GM23248 (cell line): ENCODE measurements at regions not wholly inside any gene's neighbourhood (a gene's known extent, or its start where the extent isn't known, plus 50 kb on each side); places are given as distances from the start of the nearest gene placed in this dataset.

ENCODE experiments used
- DNase-seq: peaks from one replicate; pipeline ENCODE4 v3.0.0-alpha.2; 2015
- H2AFZ ChIP-seq: fragments of 200-600 bp; sonication (generic); 2 replicates; pipeline ENCODE4 v1.6.1; 2016; ENCODE audit warnings: antibody characterized with exemption
- H3F3A ChIP-seq: fragments of 200-600 bp; sonication (generic); 2 replicates; pipeline ENCODE4 v1.6.1; 2016; ENCODE audit warnings: mild to moderate bottlenecking, antibody characterized with exemption, mixed run types; ENCODE audit not compliant: insufficient read depth
- H3K27ac ChIP-seq: fragments of 200-600 bp; sonication (generic); 2 replicates; pipeline ENCODE4 v1.5.1; 2016; ENCODE audit warnings: mild to moderate bottlenecking
- H3K27me3 ChIP-seq: fragments of 200-600 bp; sonication (generic); replicated peaks from 2 replicates; pipeline ENCODE4 v1.6.1; 2016; ENCODE audit warnings: mild to moderate bottlenecking; ENCODE audit not compliant: insufficient read depth
- H3K36me3 ChIP-seq: fragments of 200-600 bp; sonication (generic); 2 replicates; pipeline ENCODE4 v1.6.1; 2016; ENCODE audit warnings: low read depth, mild to moderate bottlenecking
- H3K4me1 ChIP-seq: fragments of 200-600 bp; sonication (generic); 2 replicates; pipeline ENCODE4 v1.6.1; 2016; ENCODE audit warnings: mild to moderate bottlenecking; ENCODE audit not compliant: insufficient read depth
- H3K4me2 ChIP-seq: fragments of 200-600 bp; sonication (generic); one replicate; pipeline ENCODE4 v1.6.1; 2016; ENCODE audit warnings: mild to moderate bottlenecking; ENCODE audit not compliant: unreplicated experiment
- H3K4me3 ChIP-seq: fragments of 200-600 bp; sonication (generic); 2 replicates; pipeline ENCODE4 v1.5.1; 2016; ENCODE audit warnings: mild to moderate bottlenecking
- H3K79me2 ChIP-seq: fragments of 200-600 bp; sonication (generic); 2 replicates; pipeline ENCODE4 v1.6.1; 2016; ENCODE audit warnings: mild to moderate bottlenecking; ENCODE audit not compliant: insufficient read depth
- H3K9ac ChIP-seq: fragments of 200-600 bp; sonication (generic); 2 replicates; pipeline ENCODE4 v1.6.1; 2016; ENCODE audit warnings: mild to moderate bottlenecking
- H3K9me2 ChIP-seq: fragments of 200-600 bp; sonication (generic); 2 replicates; pipeline ENCODE4 v1.6.1; 2016; ENCODE audit warnings: mixed run types, mild to moderate bottlenecking, moderate library complexity; ENCODE audit not compliant: insufficient read depth
- H3K9me3 ChIP-seq: fragments of 200-600 bp; sonication (generic); one replicate; pipeline ENCODE4 v1.6.1; 2017; ENCODE audit warnings: low read depth
- H4K20me1 ChIP-seq: fragments of 200-600 bp; sonication (generic); 2 replicates; pipeline ENCODE4 v1.6.0; 2016; ENCODE audit not compliant: insufficient read depth
- EZH2 ChIP-seq: fragments of 200-600 bp; sonication (generic); IDR thresholded peaks from 2 replicates; pipeline ENCODE4 v1.6.1; 2018; ENCODE audit warnings: antibody characterized with exemption, mild to moderate bottlenecking; ENCODE audit not compliant: insufficient read depth, poor library complexity, severe bottlenecking
- EZH2phosphoT487 ChIP-seq: fragments of 200-600 bp; sonication (generic); IDR thresholded peaks from 2 replicates; pipeline ENCODE4 v1.6.1; 2018; ENCODE audit warnings: antibody characterized with exemption, moderate library complexity, mild to moderate bottlenecking, low read depth; ENCODE audit not compliant: insufficient read depth
- WGBS, 2 experiments: methylation state at CpG; one replicate each; pipeline ENCODE4 v1.1.6; 2015 to 2017; ENCODE audit warnings: low lambda C conversion rate in 2 of 2, low coverage in 1 of 2; ENCODE audit errors: missing lambda C conversion rate in 2 of 2; 5-methylcytosine and 5-hydroxymethylcytosine counted together
- in situ Hi-C: fragments of 300-500 bp; cut with MboI; formaldehyde crosslinking; loops from 2 replicates; pipeline ENCODE4 v1.15.0; 2020

DNA sequence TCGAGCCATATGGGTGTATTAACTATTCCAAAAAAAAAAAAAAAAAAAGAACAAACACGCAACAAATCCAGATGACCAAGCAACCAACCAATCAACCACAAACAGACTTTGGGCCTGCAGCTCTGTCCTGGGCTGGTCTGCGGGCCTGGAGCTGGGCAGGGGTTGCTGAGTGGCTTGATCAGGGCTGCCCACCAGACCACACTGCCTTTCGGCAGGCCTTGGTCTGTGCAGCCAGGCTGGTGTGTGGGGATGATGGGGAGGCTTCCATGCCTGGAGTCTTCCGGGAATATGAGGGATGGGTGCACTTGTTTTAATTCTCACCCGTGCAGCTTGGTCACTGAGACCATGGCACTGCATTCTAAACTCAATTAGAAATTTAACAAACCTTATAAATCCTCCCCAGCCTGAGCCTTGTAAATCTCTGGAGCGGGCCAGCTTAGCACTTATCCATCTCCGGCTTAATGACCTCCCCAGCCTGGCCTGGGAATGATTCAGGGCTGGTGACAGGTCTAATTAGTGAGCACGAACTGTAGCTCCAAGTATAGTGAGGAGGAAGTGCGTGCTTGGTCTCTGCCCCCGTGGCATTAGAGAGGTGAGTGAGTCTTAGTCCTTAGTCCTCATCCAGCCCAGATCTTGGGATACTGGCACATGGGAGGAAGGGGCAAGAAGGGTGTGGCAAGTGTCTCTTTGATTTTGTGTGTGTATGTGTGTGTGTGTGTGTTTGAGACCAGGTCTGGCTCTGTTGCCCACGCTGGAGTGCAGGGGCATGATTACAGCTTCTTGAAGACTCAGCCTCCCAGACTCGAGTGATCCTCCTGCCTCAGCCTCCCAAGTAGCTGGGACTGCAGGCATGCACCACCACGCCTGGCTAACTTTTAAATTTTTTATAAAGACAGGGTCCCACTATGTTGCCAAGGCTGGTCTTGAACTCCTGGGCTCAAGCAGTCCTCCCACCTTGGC lies 74.6 kb upstream of the CSF3R start:
- no peak overlapping the region for H3K4me2 ChIP-seq
- WGBS, 2 experiments = 31 to 32% methylated on average over 13 to 14 of the region's 14 CpGs
- no peak for DNase-seq
- no peak overlapping the region for H3K27ac ChIP-seq
- no peaks in the 10 kb centered on the region for H3K79me2 ChIP-seq
- H3K36me3 ChIP-seq = no peaks in the 10 kb centered on the region
- no peak overlapping the region for H3K4me3 ChIP-seq
- H4K20me1 ChIP-seq = no peaks in the 10 kb centered on the region
- in situ Hi-C loops = no loop called here
- H3K9me3 ChIP-seq = no peaks in the 10 kb centered on the region
- H3K4me1 ChIP-seq = no peaks in the 10 kb centered on the region
- no peak for TF ChIP-seq EZH2phosphoT487
- no peak for TF ChIP-seq EZH2
- no peaks in the 10 kb centered on the region for H3K9me2 ChIP-seq
- H3K9ac ChIP-seq = no peak overlapping the region
- peaks cover 8% of the 10 kb centered on the region for H3K27me3 ChIP-seq
- H3F3A ChIP-seq = no peaks in the 10 kb centered on the region
- no peak overlapping the region for H2AFZ ChIP-seq

DNA sequence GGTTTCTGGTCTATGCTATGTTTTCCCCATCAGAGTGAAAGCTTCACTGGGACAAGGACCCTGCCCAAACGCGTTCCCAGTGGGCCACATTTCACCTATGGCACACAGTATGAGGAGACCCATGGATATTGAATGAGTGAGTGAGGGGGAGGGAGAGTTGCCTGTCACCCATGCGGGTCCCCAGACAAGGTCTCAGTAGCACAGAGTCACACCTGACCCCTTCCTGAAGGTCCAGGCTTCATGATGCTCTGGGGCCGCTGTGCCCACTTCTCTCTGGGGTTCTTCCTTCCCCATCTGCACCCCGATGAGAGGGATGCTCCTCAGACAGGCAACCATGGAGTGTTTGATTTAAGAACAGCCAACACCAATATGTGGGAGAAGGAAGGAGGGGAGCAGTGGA lies 72.3 kb upstream of the CSF3R start:
- H2AFZ ChIP-seq = no peak overlapping the region
- H3K9me2 ChIP-seq = no peaks in the 10 kb centered on the region
- H4K20me1 ChIP-seq = no peaks in the 10 kb centered on the region
- TF ChIP-seq EZH2phosphoT487 (no peak), EZH2 (no peak)
- no peak for DNase-seq
- H3K36me3 ChIP-seq = no peaks in the 10 kb centered on the region
- in situ Hi-C loops = no loop called here
- no peak overlapping the region for H3K9ac ChIP-seq
- H3K27me3 ChIP-seq = peaks cover 18% of the 10 kb centered on the region
- no peaks in the 10 kb centered on the region for H3K9me3 ChIP-seq
- H3K79me2 ChIP-seq = no peaks in the 10 kb centered on the region
- H3K4me2 ChIP-seq = no peak overlapping the region
- no peaks in the 10 kb centered on the region for H3F3A ChIP-seq
- H3K4me1 ChIP-seq = no peaks in the 10 kb centered on the region
- H3K4me3 ChIP-seq = no peak overlapping the region
- WGBS, 2 experiments = 37 to 40% methylated on average over 5 of the region's 5 CpGs
- no peak overlapping the region for H3K27ac ChIP-seq

DNA sequence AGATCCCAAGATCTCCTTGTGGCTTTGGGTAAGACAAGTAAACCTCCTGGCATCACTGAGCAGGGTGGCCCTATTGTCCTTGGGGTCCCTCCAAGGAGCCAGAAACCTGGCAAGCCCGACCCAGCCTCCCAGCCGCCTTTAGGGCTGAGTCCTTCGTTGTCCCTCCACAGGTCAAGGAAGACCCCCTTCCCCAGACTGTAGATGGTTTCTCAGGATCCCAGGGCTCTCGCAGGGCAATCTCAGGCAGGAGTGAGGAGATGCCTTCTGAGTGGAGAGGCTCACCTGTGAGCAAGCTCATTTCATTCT lies 71.6 kb upstream of the CSF3R start:
- no peaks in the 10 kb centered on the region for H3K4me1 ChIP-seq
- H3K9me3 ChIP-seq = no peaks in the 10 kb centered on the region
- TF ChIP-seq EZH2phosphoT487 (no peak), EZH2 (no peak)
- no peak overlapping the region for H2AFZ ChIP-seq
- no peak overlapping the region for H3K4me2 ChIP-seq
- WGBS, 2 experiments = 9% methylated on average over 4 of the region's 4 CpGs
- H3F3A ChIP-seq = no peaks in the 10 kb centered on the region
- no peaks in the 10 kb centered on the region for H4K20me1 ChIP-seq
- no peaks in the 10 kb centered on the region for H3K36me3 ChIP-seq
- no peak overlapping the region for H3K9ac ChIP-seq
- peaks cover 23% of the 10 kb centered on the region for H3K27me3 ChIP-seq
- H3K9me2 ChIP-seq = no peaks in the 10 kb centered on the region
- H3K4me3 ChIP-seq = no peak overlapping the region
- in situ Hi-C loops = no loop called here
- no peak for DNase-seq
- no peaks in the 10 kb centered on the region for H3K79me2 ChIP-seq
- H3K27ac ChIP-seq = no peak overlapping the region

DNA sequence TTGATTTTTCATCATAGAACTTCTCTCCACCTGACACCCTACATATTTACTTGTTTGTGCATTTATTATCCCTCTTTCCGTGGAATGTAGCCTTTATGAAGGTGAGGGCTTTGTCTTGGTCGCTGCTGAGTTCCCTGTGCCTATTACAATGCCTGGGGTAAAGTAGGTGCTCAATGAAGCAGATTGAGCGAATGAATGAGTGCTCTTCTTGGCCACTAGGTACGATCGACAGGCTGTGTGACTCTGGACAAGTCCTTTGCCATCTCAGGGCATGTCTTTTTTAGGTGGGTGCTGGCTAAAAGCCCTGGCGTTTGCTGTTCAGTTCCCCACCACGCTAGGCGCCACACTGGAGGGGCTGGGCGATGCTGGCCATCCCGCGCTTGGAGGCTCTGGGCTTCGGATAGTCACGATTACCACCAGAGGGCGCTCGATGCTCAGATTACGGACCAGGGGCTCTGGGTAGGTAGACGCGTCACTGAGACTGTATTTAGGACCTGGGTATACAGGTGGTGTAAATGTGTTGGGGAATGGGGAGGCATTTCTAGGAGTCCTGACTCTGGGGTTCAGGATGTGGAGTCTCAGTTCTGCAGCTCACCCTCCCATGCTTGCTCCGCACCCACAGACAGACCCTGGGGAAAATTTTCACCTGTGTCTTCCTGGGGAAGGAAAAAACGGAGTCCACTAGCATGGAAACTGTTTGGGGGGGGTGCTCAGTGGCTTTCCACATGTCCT lies 71.0 kb upstream of the CSF3R start:
- Histone ChIP-seq H3K9me2 (no peaks in the 10 kb centered on the region), H3K4me2 (no peak overlapping the region), H3K79me2 (no peaks in the 10 kb centered on the region), H3K36me3 (no peaks in the 10 kb centered on the region), H3K27me3 (peaks cover 23% of the 10 kb centered on the region), H3K27ac (no peak overlapping the region), H3K4me1 (no peaks in the 10 kb centered on the region), H4K20me1 (no peaks in the 10 kb centered on the region), H3F3A (no peaks in the 10 kb centered on the region), H2AFZ (no peak overlapping the region), H3K9me3 (no peaks in the 10 kb centered on the region), H3K4me3 (no peak overlapping the region), H3K9ac (no peak overlapping the region)
- 12 to 16% methylated on average over 20 of the region's 20 CpGs for WGBS, 2 experiments
- DNase-seq = peak; percentile 67
- TF ChIP-seq EZH2 (no peak), EZH2phosphoT487 (no peak)
- in situ Hi-C loops = no loop called here
